Stimulated activated CD4-positive, alpha-beta T cell treated with anti-CD3 and anti-CD28 coated beads, Interleukin-2, amount 100 ng/mL, for 24 hours (primary cell): ENCODE measurements at regions not wholly inside any gene's neighbourhood (a gene's known extent, or its start where the extent isn't known, plus 50 kb on each side); places are given as distances from the start of the nearest gene placed in this dataset.
"Not testable (repeated sequence)": the region's sequence is repeated elsewhere in the genome, so short reads cannot be mapped to it uniquely, and the experiment has no call there.

ENCODE experiments used
- DNase-seq, 2 donors: peaks; one replicate each; pipeline ENCODE4 v3.0.0-alpha.2; 2020

DNA sequence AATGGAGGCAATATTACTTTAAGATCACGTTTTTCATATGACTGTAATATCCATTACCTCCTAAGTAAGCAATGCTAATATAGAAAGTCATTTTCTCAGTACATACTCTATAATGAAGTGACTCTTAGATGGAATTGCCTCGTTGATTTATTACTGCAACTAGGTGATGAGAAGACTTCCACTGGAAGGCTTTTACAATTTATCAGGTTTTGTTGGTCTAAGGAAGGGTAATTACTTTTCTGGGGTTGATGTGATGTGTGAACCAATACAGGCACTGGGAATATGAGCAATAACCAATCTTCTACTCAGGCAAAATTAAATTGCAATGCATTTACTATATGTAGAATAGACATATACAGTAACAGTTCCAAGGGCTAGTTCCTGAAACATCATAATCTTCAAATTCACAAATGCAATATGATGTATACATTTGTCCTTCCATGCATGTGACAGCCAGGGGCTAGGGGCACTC lies 635.0 kb downstream of the QKI start:
- DNase-seq: no peak

DNA sequence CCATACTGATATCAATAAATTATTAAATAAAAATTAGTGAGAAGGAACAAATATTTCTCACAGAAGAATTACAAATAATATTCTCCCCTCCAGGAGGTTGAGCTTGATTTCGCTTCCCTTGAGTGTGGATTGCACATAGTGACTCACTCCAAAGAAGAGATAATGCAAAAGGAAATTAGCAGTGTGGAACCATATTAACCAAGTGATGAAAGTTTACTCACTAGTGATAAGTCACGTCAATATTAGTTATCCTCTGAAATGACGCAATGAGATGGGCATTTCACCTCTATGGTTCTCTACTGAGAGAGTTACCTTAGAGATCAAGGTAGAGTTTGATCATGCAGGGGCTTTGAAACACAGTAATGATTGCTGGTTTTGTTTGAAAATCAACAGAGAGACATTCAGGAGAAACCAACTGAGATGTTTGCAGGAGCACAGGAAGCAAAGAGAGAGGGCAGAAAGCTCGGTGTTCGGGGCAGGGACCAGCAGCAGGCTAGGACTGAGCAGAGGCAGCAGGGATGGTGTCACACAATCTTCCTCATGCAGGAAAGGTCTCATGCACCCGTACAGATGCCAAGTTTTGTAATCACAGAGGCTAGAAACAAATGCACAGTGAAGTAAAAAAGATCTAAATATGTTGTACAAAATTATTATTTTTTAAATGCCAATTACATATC lies 634.5 kb downstream of the QKI start:
- no peak for DNase-seq

DNA sequence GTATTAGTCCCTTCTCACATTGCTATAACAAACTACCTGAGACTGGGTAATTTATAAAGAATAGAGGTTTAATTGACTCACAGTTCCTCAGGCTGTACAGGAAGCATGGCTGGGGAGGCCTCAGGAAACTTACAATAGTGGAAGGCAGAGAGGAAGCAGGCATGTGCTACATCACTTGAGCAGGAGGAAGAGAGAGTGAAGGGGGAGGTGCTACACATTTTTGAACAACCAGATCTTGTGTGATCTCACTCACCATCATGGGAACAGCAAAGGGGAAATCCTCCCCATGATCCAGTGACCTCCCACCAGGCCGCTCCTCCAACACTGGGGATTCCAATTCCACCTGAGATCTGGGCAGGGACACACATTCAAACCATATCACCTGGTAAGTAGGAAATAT lies 630.6 kb downstream of the QKI start:
- no peak for DNase-seq

DNA sequence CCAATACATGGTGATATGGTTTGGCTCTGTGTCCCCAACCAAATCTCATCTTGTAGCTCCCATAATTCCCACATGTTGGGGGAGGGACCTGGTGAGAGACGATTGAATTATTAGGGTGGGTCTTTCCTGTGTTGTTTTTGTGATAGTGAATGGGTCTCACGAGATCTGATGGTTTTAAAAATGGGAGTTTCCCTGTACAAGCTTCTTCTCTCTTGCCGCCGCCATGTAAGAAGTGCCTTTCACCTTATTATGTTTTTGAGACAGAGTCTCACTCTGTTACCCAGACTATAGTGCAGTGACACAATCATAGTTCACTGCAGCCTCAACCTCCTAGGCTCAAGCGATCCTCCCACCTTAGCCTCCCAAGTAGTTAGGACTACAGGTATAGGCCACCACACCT lies 629.1 kb downstream of the QKI start:
- DNase-seq: not testable (repeated sequence)

DNA sequence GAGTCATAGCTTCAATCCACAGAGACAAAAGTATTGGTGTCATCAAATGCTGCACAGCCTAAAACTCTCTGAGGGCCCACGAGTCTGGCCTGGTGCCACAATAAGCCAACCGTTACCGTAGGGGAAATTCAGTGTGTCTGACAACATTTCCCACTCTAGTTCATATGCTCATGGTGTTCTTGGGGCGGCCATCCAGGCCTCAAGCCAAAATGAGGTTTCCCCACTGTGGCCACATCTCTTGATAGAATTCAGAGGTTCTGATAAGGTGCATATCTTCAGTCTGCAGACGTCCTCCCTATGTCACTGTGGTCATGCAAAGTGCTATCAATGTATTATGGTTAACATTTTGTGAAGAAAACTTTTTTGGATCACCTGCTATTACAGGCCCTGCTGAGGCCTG lies 627.7 kb downstream of the QKI start:
- no peak for DNase-seq

DNA sequence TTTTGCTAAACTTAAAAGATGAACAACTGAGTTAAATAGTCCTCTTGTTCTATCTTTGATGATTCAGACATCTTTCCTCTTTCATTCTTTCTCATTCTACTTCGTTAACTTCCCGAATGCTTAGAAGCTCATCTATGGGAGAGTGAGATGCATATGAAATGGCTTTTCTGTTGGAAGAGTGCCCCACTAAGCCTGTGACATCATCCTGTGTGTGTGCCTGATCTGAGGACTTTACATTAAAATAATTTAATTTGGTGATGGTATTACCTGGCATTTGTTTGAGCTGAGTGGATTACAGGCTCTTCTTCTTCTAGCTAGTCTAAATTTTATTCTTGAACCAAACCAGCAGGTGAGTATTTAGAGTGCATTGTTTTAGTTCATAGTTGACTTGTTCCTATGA lies 626.5 kb downstream of the QKI start:
- DNase-seq: no peak

DNA sequence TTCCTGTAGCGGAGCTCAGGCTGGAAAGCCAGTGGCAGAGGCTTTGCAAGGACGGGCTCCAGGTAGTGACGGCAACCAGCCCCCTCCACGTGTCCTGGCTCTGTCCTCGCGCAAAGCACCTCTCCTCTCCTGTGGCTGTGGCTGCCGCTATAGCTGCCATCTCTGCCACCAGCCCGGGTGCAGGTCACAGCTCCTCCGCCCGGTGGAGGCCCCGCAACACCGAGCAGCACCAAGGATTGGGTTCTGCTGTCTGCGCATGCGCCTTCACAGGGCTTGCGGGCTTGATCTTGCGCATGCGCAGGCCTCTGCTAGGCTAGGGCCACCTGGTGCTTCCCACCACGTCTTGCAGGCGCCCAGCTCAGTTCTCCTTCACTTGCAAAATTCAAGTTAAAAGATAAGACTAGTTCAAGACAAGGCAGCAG lies 625.4 kb downstream of the QKI start:
- DNase-seq: peak; percentile 18 to 23

DNA sequence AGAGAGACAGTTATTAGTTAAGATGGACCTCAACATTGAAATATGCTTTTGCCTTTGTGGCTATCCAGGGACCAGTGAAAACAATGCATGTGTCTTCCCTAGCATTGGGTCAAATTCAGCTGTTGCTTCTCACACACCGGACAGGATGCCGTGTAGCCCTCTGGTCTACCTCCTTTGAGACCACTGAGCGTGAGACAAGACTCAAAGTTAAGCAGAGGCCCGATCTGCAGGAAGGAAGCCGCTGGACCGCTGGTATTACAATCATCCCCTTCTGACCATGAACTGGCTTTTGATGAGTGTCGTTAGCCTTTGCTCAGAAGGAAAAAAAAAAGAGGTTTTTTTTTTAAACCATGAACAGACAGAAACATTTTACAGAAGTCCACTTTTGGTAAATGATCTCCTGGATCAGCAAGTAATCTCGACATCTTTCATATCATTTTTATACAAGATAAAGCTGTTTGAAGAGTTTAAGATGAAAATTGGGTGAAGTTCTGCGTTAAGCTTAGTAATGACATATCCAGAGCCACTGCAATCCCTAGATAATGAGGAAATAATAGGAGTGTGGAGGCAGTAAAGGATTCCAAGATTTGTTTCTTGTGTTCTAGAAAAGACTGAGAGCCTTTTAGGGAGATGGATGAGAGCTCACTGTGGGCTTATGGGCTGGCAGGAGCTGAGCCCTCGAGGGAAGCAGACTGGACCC lies 622.8 kb downstream of the QKI start:
- no peak for DNase-seq

DNA sequence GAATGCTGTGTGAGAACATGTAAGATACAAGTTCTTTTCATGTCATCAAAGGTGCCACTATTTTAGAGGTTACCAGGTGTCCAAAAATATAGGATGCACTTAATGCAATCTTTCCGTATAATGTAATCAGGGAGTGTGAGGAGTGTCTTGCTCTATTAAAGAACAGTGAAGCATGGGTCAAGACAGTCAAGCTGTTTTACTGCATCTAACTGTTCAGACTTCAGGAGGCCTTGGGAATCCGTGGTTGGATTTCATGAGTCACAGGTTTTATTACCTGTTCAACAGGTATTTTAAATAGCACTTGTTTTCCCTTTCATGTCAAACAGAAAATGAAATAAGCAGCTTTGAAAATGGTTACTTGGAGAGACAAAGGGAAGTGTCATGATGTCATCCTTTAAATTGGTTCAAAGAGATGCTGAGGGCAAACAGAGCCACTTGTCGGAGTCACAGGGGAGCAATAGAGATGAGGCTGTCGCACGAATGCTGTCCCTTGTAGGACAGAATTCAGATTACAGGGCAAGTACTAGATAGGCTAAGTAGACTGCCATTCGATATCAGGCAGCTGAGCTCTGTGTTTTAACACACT lies 621.5 kb downstream of the QKI start:
- DNase-seq: no peak

DNA sequence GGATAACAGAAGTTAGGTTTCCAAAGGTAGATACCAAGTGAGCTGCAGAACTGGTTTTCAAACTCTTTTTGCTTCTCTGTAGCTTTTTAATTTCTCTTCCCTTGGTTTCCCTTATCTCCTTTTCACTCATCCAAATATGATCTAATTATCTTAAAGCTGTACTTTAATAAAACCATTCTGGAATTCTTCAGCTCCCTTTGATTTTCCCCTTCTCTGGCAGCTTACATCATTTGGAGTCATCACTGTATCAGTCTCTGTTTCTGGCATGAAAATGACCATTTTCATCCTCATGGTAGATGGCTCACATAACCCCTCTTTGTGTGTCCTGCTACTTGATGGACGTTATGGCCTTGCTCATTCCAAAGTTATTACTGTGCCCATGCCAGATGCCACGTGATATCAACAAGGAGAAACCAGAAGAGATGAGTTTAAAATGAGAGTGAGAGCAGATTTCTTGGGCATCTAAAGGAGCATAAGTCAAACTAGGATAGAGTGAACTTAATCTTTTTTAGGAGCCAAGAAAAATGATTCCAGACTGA lies 620.2 kb downstream of the QKI start:
- no peak for DNase-seq

DNA sequence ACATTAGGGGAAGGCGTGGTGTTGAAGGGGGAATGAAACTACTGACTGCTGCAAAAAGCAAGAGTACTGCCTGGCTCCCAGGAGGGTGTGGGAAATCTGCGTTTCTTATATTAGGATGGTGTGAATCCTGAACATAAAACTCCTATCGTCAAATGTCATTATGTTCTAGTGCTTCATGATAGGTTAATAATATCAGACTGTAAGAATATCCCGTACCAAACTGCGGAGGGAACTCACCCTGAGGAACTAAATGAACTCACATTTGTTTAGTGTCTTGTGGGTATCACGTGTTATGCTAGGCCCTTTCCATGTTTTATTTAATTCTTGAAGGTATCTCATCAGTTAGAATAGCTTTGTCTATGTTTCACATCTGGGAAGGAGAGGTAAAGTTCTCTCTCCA lies 610.7 kb downstream of the QKI start:
- DNase-seq: no peak

DNA sequence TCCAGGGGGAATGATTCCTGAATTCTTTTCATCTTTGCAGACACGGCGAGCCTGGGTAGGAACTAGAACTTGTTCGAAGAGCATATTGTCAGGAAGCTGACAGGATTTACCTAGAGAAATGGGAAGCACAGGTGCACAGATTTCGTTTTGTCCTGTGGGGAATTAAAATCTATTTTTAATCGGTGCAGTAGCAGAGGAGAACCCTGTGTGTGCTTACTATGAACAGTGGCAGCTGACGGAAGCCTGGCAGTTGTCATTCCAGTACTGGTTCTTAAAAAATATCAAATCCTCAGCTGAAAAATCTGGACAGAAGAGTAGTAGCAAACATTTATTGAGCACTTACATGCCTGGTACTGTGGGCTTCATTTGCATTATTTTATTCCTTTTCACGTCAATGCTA lies 609.0 kb downstream of the QKI start:
- no peak for DNase-seq

DNA sequence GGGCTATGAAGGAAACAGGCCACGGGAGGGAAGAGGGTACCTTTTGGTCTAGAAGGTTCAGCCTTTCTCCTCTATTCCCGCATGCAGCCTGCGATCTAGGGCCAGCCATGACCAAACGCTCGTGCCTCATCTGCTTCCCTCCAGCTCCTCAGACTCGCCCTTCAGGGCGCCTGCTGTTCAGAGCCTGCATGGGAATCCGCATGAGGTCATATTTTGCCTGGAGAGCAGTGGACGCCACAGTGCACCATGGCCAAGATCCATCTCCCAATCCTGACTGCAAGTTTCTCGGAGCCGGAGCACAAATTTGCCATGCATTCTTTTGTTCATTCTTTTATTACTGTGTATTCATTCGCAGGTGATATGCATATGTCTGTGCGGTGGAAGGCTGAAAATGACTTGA lies 608.1 kb downstream of the QKI start:
- no peak for DNase-seq

DNA sequence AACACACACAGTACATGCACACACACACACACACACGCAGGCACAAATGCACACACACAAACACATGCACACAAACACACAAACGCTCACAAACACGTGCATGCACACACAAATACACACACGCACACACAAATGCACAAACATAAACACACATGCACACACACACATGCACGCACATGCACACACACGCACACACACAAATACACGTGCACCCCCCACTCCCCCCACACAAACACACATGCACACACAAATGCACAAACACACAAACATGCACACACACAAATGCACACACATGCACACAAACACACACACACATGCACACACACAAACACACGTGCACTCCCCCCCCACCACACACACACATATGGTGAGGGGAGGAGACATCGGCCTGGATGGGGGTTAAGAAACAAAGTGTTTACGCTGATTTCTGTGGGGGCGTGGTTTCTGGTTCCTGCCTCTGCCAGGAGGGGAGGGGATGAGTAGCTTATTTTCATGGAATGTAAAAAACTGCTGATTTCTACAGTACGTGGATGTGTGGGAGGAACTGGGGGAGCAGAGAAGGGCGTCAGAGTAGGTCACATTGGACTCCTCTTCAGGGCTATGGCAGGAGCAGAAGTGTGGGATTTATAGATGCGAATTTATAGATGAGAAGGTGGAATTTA lies 607.2 kb downstream of the QKI start:
- no peak for DNase-seq

DNA sequence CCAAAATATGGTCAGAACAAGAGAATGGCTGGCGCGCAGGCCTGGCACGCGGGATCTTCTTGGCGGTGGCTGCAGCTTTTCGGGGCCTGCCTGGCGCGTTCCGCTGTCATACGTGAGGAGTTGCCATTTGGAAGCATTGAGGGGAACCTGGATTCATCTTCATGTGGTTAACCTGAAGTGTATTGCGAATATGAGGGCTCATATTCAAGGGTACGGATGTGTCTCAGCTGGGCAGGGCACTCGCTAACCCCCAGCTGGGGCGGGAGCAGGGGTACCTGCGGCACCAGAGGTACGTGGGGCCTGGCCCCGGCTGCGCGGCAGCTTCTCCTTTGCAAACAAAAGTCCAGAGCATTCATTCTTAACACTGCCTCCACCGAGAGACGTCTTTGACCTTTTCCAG lies 605.6 kb downstream of the QKI start:
- no peak for DNase-seq

DNA sequence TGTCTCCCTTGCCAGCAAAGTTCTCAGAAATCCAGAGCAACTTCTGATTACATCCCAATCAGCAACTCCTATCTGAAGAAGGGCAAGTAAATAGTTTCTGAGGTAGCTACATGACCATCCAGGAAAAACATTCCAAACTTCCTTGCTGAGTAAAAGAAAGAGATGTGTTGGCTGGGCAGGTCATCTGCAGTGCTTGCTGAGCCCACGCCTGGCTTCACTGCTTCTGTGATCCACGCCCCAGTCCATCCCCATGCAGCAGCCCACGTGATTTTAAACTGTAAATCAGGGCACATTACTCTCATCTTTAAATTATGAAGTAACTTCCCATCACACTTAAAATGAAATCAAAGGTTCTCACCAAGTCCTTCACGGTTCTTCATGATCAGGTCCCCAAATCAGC lies 603.6 kb downstream of the QKI start:
- DNase-seq: no peak

DNA sequence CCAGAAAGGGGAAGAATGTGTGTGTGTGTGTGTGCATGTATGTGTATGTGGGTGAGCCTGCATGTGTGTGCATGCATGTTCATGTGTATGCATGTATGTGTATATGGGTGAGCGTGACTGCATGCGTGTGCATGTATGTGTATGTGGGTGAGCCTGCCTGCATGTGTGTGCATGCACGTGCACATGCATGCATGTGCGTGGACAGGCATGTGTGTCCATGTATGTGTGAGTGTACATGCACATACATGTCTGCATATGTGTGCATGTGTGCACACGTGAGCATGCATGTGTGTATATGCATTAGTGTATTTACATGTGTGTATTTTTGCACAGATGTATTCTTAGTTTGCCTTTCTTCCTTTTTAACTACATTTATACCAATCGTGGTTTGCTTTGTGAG lies 601.5 kb downstream of the QKI start:
- DNase-seq: no peak

DNA sequence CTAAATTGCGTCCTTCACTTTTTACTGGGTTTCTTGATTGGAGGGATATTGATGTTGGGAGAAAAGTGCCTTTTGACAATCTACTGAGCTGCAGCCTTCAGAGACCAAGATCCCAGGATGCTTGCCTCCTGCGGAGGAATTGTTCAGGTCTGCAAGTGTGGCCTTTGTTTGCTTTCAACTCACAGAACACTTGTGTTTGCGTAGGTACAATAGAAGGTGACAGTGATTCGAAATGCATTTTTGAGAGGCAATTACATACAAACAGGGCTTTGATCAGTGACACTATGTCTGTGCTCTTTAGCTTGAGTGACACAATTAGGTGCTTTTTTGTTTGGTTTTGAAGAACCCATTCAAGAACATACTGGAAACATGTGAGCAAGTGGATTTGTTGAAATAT lies 600.6 kb downstream of the QKI start:
- DNase-seq: no peak

DNA sequence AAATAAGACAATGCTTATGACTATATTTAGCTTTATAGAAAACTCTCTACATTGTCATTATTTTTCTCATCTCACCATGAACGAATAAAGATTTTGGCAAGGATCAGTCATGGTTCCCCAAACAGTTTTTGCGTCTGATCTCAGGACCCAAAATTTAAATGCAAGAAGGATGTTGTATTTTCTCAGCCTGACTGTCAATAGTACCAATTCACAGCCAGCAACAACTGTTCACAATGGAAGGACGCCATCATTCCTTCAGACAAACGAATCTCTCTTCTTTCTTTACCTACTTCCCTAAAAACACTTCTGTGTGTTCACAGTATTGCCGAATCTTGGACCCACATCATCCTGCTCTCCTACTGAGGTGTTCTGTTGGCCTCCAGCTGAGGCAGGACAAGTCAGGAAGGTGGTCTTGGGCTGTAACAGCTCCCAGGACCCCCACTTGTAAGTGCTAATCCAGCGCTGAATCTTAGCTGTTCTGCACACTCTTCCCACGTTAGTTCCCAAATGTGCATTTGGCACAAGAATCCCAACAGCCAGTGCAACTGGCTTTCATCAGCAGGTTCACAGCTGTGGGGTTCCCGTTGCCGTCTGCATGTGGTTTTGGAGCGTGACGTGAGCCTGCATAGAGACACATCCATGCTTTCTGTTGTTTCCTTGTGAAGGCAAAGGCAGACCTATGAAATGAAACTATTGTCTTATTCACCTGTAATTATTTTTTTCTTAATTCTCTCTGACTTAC lies 600.0 kb downstream of the QKI start:
- no peak for DNase-seq

DNA sequence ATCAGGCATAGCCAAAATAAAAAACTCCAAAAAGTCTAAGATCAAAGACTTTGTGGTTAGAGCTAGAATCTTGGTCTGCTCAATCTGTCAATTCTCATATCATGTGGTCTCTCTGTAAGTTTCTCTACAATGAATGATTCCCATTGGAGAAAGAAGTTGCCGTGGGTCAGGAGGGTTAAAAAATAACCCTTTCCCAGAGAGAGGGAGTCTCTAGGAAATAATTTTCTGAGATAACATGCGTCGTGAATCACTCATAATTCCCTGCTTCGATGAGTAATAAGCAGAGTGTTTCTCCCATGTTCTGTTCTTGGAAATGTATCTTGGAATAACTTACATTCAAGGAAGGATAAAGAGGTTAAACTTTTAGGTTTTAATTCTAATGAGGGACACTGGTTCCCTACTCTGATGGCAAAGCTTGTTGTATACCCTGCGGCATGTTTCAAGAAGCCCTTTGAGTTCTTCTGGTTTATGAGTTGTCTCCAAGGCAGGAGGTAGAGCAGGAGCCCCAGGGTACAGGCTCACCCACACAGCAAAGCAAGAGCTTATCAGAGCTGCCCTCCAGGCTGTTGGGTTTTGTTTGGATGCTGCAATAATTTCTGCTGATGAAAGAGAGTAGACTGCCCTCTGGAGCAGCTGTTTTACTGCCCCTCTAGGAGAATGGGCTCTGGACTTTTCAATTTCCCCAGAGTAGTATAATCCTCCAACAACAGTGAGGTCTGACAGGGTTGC lies 599.1 kb downstream of the QKI start:
- no peak for DNase-seq

DNA sequence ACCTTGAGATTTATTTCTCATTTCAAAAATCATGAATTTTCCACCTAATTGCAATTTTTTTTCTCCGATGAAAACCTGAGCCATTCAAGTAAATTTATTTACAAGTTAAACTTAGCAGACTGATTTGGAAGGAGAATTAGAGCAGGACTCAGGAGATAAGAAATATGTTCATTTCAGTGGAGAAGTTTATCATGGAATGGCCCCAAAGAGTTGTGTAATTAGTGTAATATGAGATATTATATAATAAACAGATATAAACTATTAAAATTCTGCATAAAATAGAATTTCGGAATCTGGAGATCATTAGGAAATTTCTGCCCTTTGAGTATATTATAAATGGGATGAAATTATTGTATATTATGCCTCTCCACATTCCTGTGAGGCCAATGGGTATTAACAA lies 596.8 kb downstream of the QKI start:
- DNase-seq: no peak

DNA sequence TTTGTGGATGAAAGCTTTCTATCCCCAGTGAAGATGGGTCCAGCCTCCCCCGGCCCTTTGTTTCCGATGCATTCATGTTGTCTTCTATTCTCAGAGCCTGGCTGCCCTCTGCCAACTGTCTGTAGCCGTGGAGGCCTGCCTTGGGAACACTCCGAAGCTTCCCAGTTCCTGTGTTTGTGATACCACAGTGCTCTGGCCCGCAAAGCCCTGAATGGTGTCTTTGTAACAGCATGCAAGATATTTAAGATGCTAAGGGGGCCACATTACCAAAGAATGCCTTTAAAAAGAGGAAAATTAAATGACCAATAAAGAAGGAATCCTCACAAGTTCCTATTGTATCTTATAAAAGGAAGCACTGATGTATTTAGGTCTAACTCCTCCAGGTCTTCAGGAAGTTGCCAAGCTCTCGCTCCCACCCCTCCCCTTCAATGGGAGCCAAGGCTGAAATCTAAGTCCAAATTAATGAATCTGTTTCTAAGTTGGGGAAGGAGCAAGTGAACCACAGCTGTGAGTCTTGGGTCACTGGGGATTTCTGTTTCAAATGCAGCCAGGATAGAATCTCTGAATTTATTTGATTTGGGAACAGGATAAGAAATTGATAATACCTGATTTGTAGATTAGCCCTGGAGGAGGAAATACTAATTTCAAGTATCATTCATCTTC lies 596.1 kb downstream of the QKI start:
- DNase-seq: no peak
